GM12801 (cell line): ENCODE measurements at regions not wholly inside any gene's neighbourhood (a gene's known extent, or its start where the extent isn't known, plus 50 kb on each side); places are given as distances from the start of the nearest gene placed in this dataset.

Experiments
- TF ChIP-seq, protein P1 (sequence below): IDR thresholded peaks from one replicate; pipeline ENCODE4 v1.5.1; 2011; ENCODE audit warnings: control low read depth; ENCODE audit not compliant: insufficient read length; ENCODE audit errors: extremely low read depth

DNA sequence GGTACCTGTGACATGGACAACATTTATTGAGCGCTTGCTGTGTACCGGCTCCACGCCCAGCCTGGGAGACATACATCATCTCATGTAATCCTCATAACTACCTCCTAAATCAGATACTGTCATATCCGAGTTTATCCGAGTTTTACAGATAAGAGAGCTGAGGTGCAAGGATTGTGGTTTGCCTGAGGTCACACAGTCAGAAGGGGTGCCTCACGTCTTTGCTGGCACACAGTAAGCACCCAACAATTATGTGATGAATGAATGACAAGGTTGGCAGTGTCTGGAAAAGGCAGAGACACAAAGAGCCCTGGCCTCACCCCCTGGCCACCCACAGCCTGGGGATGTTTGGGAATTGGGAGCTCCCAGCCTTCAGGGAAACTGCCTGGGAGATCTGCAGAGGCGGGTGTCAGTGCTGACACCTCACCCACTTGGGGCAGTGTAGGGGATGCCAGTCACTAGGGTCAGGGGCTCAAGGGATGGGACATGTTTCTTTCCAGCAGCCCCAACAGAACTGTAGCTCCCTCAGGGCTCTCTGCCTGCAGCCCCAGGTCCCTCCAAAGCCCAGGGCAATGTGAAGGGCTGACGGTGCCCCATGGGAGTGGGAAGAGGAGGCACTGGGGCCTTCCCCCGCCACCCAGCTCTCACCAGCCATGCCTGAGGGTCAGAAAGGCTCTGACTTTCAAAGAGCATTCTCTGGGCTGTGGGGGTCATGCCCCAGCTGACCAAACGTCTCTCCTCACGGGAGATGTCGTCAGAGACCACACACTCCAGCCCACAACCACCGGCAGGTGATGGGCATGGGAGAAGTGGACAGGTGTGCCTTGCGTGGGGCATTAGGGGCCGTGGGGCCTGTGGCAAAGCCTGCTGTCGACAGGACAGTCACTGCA, 157.5 kb downstream of the ZFP36L2 start:
- TF ChIP-seq, protein P1, sequence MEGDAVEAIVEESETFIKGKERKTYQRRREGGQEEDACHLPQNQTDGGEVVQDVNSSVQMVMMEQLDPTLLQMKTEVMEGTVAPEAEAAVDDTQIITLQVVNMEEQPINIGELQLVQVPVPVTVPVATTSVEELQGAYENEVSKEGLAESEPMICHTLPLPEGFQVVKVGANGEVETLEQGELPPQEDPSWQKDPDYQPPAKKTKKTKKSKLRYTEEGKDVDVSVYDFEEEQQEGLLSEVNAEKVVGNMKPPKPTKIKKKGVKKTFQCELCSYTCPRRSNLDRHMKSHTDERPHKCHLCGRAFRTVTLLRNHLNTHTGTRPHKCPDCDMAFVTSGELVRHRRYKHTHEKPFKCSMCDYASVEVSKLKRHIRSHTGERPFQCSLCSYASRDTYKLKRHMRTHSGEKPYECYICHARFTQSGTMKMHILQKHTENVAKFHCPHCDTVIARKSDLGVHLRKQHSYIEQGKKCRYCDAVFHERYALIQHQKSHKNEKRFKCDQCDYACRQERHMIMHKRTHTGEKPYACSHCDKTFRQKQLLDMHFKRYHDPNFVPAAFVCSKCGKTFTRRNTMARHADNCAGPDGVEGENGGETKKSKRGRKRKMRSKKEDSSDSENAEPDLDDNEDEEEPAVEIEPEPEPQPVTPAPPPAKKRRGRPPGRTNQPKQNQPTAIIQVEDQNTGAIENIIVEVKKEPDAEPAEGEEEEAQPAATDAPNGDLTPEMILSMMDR: no peak

DNA sequence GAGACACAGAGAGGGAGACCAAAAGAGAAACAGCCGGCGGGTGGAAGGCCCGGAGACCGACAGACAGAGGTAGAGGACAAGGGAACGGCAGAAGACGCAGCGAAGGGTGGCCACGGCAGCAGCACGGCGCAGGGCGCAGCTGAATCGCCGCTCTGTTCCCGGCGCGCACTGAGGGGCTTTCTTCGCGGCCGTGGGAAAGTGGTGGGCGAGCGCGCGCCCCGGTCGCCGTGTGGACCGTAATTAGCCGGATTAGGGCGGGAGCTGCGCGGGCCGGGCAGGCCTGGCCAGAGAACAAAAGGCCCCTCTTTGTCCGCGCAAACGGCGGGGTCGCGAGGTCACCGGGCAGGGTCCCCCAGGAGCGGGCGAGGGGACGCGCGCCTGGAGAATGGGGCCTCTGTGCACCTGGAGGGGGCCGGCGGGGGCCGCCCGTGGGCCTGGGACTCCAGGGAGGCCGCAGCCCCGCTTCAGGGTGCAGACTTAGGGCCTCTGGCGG, 158.3 kb downstream of the ZFP36L2 start:
- TF ChIP-seq, protein P1: no peak

DNA sequence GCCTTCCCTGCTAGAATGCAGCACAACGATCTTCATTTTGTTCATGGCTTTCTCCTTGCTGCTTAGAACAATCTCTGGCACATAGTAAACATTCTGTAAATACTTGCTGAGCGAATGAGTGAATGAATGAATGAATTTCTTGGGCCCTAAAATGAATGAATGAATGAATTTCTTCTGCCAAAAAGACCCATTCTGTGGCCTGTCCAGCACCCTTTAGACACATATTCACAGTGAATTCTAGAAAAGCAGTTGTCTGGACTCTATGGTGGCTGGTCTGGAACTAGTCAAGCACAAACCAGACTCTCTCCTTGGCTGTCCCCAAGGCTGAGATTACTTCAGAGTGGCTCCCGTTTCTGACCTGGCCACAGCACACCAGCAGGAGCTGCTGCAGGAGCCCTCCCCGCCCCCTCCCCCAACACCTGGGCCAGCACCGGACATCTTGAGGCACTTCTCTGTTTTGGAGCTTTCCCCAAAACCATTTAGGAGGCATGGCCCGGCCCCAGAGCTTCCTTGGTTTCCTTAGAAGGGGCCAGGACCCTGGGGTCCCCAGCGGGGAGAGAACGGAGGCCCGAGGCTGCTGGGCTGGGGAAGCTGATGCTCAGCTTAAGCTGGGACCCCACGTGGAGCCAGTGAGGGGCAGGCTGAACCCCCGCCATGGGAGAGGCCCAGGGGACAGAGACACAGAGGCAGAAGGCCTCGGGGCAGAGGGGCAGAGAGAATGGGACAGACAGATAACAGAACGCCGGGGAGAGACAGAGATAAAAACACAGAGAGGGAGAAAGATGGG, 159.0 kb downstream of the ZFP36L2 start:
- TF ChIP-seq, protein P1: no peak

DNA sequence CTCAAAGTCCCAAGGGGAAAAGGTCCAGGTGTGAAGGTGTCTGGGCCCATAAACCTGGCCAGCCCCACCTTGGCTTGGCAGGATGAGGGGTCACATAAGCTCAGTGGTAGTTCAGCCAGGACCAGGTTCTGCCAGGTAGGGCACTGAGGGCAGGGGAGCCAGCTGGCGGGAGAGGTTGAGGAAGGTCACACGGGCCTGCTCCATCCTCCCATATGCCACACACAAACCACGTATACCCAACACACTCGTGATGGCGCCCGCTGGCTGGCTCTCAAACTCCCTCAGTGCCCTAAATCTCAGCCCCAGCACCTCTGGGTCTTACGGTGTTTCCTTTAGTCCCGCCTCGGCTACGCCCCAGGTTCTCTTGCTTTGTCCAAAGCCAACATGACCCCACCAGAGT, 160.5 kb downstream of the ZFP36L2 start:
- TF ChIP-seq, protein P1: no peak

DNA sequence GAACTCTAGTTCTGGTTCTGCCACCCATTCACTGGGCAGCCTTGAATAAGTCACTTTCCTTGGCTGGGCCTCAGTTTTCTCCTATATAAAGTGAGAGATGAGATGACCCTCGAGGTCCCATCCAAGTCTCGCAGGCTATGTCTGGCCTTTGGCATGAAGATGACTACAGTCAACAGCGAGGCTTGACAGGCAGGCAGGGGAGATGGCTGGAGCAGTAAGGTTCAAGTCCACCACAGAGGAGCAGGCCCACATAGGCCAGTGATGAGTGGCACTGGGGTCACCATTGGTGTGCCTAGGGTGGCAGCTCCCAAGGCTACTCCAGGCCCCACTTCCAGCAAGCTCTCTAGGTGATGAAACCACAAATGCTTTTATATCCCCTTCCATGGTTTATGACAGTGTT, 161.4 kb downstream of the ZFP36L2 start:
- TF ChIP-seq, protein P1: no peak

DNA sequence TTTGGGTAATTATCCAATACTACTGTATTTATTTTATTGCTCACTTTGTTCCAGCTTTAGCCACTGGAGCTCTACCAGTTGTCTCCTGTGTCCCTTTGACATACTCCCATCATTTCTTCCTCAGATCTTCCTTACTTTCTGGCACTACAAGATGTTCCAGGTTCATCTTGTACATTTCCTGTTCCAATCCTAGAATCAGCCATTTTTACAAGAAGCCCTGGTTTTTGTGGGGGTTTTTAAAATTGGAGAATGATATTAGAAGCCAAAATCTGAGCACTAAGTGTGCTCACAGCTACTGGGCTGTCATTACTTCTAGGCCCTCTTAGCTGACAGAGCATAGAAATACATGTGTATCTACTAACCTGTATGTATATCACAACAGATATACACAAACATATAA, 164.3 kb downstream of the ZFP36L2 start:
- TF ChIP-seq, protein P1: no peak

DNA sequence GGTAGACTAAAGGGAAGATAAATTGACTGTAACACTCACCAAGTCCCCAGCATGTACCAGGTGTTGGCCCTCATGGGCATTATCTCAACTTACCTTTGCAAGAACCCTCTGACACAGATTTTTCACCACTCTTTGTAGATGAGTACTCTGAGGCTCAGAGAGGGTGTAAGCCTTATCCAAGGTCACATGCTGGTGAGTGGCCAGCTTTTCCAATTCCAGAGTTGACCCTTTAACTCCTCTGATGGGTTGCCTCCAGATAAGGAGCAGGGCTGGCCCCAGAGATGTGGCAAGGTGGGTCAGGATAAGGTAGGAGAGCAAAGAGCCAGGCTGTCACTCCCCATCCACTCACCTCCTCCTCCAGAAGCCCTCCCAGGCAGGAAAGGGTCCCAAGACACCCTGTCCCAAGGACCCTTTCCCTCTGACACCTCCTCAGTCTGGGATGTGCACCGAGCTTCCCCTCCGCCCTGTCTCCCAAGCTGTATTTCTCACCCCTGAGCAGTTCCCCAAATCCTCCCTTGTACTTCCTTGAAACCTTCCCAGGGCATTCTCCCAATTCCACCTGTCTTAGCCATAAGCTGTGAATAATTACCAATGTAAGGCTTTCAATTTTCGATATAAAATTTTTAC, 165.9 kb downstream of the ZFP36L2 start:
- TF ChIP-seq, protein P1: no peak
